Transverse colon (tissue), 4 donors: ENCODE measurements at regions not wholly inside any gene's neighbourhood (a gene's known extent, or its start where the extent isn't known, plus 50 kb on each side); places are given as distances from the start of the nearest gene placed in this dataset.
"Not testable (repeated sequence)": the region's sequence is repeated elsewhere in the genome, so short reads cannot be mapped to it uniquely, and the experiment has no call there.

Source experiments
- EP300 ChIP-seq: sonication (generic); formaldehyde crosslinking; IDR thresholded peaks from one replicate; pipeline ENCODE4 v1.6.1; 2017; ENCODE audit warnings: antibody characterized with exemption, low read depth
- POLR2A ChIP-seq: fragments of 450-650 bp; IDR thresholded peaks from one replicate; pipeline ENCODE4 v1.6.1; 2016; ENCODE audit warnings: antibody characterized with exemption, mild to moderate bottlenecking, moderate library complexity
- POLR2AphosphoS5 ChIP-seq, 3 donors: sonication (generic); formaldehyde crosslinking; IDR thresholded peaks; one replicate each; pipeline ENCODE4 v1.6.1; 2016; ENCODE audit warnings: antibody characterized with exemption in 3 of 3
- TF ChIP-seq, protein P1 (sequence below), 5 experiments: fragments of 200-600 bp in 3 of 5; fragments of 450-650 bp in 2 of 5; sonication (generic) in 3 of 5; IDR thresholded peaks; 1 replicate in 2 of 5; 2 replicates in 3 of 5; pipeline ENCODE4 v1.5.1; 2016 to 2017; ENCODE audit warnings: antibody characterized with exemption in 5 of 5, inconsistent platforms in 3 of 5, mild to moderate bottlenecking in 2 of 5, moderate library complexity in 1 of 5

DNA sequence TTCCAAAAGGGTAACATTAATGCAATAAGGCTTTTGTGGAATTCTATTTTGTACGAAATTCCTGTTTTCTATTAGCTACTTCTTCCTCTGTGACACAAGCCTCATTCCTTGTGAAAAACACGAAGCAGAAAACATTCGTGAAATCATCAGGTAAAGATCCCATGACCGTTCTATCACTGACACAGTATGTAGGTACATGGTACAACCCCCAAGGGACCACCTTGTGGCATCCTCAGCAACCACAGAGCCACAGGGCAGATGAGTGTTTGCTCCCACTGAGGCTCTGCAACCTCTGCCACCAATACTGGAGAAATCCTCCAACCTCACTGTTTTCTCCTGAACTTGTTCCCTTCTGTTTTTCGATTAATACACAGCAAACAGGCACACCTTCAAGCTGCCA is 118.4 kb upstream of the SAMD11 start:
- TF ChIP-seq POLR2A; EP300; POLR2AphosphoS5 (IDR thresholded peaks at IDR 0.05): not testable (repeated sequence)
- TF ChIP-seq, protein P1, sequence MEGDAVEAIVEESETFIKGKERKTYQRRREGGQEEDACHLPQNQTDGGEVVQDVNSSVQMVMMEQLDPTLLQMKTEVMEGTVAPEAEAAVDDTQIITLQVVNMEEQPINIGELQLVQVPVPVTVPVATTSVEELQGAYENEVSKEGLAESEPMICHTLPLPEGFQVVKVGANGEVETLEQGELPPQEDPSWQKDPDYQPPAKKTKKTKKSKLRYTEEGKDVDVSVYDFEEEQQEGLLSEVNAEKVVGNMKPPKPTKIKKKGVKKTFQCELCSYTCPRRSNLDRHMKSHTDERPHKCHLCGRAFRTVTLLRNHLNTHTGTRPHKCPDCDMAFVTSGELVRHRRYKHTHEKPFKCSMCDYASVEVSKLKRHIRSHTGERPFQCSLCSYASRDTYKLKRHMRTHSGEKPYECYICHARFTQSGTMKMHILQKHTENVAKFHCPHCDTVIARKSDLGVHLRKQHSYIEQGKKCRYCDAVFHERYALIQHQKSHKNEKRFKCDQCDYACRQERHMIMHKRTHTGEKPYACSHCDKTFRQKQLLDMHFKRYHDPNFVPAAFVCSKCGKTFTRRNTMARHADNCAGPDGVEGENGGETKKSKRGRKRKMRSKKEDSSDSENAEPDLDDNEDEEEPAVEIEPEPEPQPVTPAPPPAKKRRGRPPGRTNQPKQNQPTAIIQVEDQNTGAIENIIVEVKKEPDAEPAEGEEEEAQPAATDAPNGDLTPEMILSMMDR (IDR thresholded peaks at IDR 0.05) = not testable (repeated sequence)
